Endothelial cell of umbilical vein (primary cell): ENCODE measurements at regions not wholly inside any gene's neighbourhood (a gene's known extent, or its start where the extent isn't known, plus 50 kb on each side); places are given as distances from the start of the nearest gene placed in this dataset.

Experiments used
- CTCF ChIP-seq, 2 donors: IDR thresholded peaks; 1 replicate in 1 of 2; 2 replicates in 1 of 2; pipeline ENCODE4 v1.5.1; 2011; ENCODE audit warnings: low read length in 2 of 2, mild to moderate bottlenecking in 2 of 2, moderate library complexity in 2 of 2, control low read depth in 1 of 2, inconsistent platforms in 1 of 2, low read depth in 1 of 2; ENCODE audit not compliant: insufficient read depth in 1 of 2; ENCODE audit errors: extremely low read depth in 1 of 2
- GATA2 ChIP-seq: IDR thresholded peaks from 2 replicates; pipeline ENCODE4 v1.7.0; 2011; ENCODE audit warnings: low read depth, mild to moderate bottlenecking, moderate library complexity, mixed read lengths, low read length; ENCODE audit not compliant: insufficient read length, insufficient read depth
- MYC ChIP-seq: IDR thresholded peaks from one replicate; pipeline ENCODE4 v1.6.1; 2011; ENCODE audit warnings: mild to moderate bottlenecking, low read depth, low read length
- POLR2A ChIP-seq: IDR thresholded peaks from 2 replicates; pipeline ENCODE4 v1.6.1; 2012; ENCODE audit warnings: low read depth, mild to moderate bottlenecking, control low read depth, low read length
- POLR2AphosphoS5 ChIP-seq: IDR thresholded peaks from 2 replicates; pipeline ENCODE4 v1.6.1; 2012; ENCODE audit warnings: low read depth, mild to moderate bottlenecking, control low read depth, low read length, moderate library complexity; ENCODE audit not compliant: insufficient read depth
- TF ChIP-seq, protein P1 (sequence below): IDR thresholded peaks from 2 replicates; pipeline ENCODE4 v1.6.1; 2011; ENCODE audit not compliant: insufficient read depth, insufficient read length

DNA sequence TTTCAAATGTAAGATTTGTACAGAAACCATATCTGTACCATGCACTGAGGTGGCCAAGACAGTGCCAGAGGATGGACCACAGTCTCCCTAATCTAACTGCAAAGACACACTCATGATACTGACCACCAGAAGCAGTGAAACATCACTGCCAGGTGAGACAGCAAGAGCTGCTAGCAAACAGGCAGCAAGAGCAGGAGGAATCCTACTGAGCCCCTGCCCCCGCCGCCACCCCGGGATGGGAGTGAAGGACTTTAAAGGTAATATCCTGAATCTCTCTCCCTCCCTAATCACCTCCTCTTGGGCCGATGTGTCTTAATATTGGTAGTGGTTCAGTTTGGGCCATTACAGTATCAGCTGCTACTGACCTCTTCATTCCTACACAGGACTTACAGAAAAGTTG lies 144.3 kb downstream of the XPNPEP1 start:
- no peak for TF ChIP-seq CTCF (IDR thresholded peaks at IDR 0.05; ENCODE audit: extremely low read depth in 1 of 2, insufficient read depth in 1 of 2, low read depth in 1 of 2, low read length in 2 of 2)
- TF ChIP-seq, protein P1, sequence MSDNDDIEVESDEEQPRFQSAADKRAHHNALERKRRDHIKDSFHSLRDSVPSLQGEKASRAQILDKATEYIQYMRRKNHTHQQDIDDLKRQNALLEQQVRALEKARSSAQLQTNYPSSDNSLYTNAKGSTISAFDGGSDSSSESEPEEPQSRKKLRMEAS, result no peak
- no peak for TF ChIP-seq MYC
- no peak for TF ChIP-seq POLR2AphosphoS5
- TF ChIP-seq POLR2A, result no peak
- TF ChIP-seq GATA2, result no peak
